ENCODE measurements at regions not wholly inside any gene's neighbourhood (a gene's known extent, or its start where the extent isn't known, plus 50 kb on each side); places are given as distances from the start of the nearest gene placed in this dataset.
A peak's percentile ranks its signal among the peaks of the same experiment; 100 is the strongest.

DNA sequence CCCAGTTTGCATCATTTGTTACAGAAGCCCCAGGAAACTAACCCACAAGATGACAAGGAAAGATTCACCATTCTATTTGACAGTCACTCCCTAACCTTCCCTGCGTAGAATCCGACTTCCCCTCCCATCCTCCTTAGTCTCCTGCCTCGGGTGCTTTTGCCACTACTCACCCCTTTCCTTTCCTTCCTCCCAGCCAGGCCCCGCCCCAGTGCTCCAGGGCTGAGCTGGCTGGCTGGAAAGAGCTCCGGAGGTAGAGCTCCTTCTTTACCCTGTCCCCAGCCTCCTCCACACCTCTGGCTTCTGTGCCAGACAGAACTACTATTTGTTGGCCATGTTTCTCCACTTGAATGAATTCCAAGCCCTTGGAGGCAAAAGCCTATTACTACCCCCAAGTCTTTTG is 317.6 kb upstream of the NCKAP5 start:
- TF ChIP-seq, protein P1, sequence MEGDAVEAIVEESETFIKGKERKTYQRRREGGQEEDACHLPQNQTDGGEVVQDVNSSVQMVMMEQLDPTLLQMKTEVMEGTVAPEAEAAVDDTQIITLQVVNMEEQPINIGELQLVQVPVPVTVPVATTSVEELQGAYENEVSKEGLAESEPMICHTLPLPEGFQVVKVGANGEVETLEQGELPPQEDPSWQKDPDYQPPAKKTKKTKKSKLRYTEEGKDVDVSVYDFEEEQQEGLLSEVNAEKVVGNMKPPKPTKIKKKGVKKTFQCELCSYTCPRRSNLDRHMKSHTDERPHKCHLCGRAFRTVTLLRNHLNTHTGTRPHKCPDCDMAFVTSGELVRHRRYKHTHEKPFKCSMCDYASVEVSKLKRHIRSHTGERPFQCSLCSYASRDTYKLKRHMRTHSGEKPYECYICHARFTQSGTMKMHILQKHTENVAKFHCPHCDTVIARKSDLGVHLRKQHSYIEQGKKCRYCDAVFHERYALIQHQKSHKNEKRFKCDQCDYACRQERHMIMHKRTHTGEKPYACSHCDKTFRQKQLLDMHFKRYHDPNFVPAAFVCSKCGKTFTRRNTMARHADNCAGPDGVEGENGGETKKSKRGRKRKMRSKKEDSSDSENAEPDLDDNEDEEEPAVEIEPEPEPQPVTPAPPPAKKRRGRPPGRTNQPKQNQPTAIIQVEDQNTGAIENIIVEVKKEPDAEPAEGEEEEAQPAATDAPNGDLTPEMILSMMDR (IDR thresholded peaks at IDR 0.05; ENCODE audit: low read depth, low read length, missing control alignments): no peak
- no peak overlapping the region for H3K4me3 ChIP-seq (replicated peaks; ENCODE audit: low read depth, low read length)
- DNase-seq (ENCODE audit: extremely low read depth, low read depth): no peak

DNA sequence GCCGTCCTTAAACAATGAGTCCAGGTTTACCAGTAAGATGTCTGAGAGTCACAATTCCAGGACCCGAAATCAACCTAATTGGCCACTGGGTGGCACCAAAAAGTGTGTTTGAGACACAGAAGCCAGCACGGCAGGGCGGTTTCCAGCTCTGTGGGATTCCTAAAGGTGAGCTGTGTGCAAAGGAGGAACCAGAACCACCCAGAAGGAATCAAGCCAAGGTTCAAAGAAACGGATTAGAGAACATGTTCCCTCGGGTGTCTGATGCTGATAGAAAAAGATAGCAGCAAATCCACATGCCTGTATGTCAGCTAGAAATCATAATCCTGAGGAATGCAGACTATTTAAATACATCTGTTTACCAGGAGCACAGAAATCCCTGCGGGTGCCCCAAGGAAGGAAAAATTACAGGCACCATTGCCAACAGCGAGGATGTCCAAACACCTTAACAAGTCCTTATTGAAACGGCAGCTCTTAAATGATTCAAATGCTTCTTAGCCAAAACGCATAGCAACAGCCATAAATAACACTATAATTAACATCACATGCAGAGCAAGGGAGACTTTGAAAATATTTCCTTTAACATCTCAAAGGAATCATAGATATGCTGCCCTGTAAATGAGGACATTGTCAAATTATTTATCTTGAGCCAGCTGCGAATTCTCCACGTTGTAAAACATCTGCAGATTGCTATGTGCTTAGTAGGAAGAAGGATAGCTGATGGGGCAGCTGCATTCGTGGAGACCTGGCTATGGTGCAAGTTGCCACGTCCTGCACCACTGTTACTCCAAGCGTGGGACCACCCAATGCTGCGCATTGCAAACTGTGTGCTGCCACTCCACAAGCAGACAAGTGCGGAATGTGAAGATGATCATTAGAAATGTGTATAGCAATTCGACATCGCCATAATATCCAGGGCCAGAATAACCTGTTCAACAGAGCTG is 318.7 kb upstream of the NCKAP5 start:
- DNase-seq (ENCODE audit: extremely low read depth, low read depth): peak; percentile 52
- H3K4me3 ChIP-seq (replicated peaks; ENCODE audit: low read depth, low read length): no peak overlapping the region
- TF ChIP-seq, protein P1 (IDR thresholded peaks at IDR 0.05; ENCODE audit: low read depth, low read length, missing control alignments): peak; percentile 51

DNA sequence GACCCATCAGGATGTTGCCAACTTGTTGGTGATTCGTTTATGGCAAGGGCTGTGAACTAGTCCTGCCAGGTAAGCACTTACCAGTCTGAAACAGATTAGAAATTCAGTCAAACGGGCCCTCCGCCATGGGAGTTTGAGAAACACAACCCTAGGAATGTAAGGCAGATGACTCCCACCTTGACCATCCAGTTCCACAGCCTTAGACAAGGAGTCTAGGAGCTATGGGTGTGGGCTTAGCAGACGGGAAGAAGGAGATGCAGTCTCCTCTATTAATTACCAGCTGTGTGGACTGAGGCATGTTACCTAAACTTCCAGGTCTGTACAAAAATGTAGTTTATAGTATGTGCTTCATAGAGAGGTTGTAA is 319.4 kb upstream of the NCKAP5 start:
- TF ChIP-seq, protein P1 (IDR thresholded peaks at IDR 0.05; ENCODE audit: low read depth, low read length, missing control alignments): no peak
- DNase-seq (ENCODE audit: extremely low read depth, low read depth): no peak
- no peak overlapping the region for H3K4me3 ChIP-seq (replicated peaks; ENCODE audit: low read depth, low read length)

DNA sequence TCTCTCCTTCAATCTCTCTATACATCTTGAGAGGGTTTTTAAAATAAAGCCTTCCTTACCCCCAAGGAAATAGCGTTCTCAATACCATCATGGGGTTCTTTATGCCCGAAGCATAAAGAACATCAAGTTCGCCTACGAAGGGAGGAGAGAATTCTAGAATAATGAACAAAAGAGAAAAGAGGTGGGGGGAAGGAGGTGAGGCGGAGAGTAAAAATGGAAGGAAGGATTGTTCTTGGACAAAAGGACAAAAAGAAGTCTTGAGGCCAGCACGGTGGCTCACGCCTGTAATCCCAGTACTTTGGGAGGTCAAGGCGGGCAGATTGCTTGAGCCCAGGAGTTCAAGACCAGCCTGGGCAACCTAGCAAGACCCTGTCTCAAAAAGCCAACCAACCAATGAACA is 319.8 kb upstream of the NCKAP5 start:
- H3K4me3 ChIP-seq (replicated peaks; ENCODE audit: low read depth, low read length): no peak overlapping the region
- no peak for DNase-seq (ENCODE audit: extremely low read depth, low read depth)
- TF ChIP-seq, protein P1 (IDR thresholded peaks at IDR 0.05; ENCODE audit: low read depth, low read length, missing control alignments): no peak

DNA sequence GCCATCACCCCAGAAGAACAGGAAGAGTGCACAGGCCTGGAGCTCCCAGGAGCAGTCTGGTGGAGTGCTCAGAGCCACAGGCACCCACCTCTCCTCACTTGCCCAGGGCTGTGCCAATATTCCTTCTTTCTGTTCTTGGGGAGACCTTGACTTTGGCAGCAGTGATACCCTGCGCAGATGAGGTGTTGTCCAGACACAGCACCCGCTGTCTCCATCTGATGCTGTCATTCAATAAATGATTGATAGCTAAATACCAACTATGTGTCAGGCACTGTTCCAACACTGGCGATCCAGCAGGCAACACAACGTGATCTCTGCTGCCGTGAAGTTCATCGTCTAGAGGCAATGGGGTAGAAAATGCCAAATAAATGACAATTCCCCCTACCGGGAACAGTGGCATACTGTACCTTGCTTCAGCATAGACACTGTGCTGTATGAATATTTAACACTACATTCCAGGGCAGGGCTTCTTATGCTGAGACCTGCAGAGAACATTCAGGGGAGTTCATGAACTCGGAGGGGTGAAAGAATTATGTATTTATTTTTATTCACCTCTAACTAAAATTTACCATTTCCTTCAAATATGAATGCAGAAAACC is 320.5 kb upstream of the NCKAP5 start:
- DNase-seq (ENCODE audit: extremely low read depth, low read depth): no peak
- TF ChIP-seq, protein P1 (IDR thresholded peaks at IDR 0.05; ENCODE audit: low read depth, low read length, missing control alignments): no peak
- H3K4me3 ChIP-seq (replicated peaks; ENCODE audit: low read depth, low read length): no peak overlapping the region

DNA sequence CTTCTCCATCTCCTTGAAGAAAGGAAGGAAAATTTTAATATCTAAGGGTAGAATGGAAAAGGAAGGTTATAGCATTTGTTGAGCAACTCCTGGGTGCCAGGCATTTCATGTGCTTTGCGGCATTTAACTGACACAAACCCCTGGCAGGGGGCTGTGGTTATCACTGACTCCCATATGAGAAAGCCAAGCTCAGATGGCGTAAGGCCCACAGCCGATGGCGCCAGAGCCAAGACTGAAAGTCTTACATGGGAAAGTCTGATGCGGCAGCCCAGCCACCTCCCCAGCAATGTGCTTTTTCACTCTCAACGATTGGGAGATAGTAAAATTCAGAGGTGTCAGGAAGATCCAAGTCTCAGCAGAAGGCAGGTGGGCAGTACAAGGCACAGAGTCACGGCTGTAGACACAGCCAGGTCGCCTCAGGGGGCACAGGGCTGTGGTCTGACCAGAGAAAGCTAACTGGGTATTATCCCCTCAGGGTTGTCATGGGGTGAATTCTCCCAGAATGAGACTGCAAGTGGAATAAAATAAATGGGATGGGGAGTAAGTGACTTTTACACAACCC is 324.2 kb upstream of the NCKAP5 start:
- TF ChIP-seq, protein P1 (IDR thresholded peaks at IDR 0.05; ENCODE audit: low read depth, low read length, missing control alignments): no peak
- no peak overlapping the region for H3K4me3 ChIP-seq (replicated peaks; ENCODE audit: low read depth, low read length)
- no peak for DNase-seq (ENCODE audit: extremely low read depth, low read depth)

All from HFF-Myc (cell line).